Activated naive CD8-positive, alpha-beta T cell treated with anti-CD3 and anti-CD28 coated beads, Interleukin-2, amount 10 ng/mL, durations not matched to agents 7 days and 5 days (primary cell): ENCODE measurements at regions not wholly inside any gene's neighbourhood (a gene's known extent, or its start where the extent isn't known, plus 50 kb on each side); places are given as distances from the start of the nearest gene placed in this dataset.

ENCODE experiments used
- ATAC-seq: fragments of 150-1000 bp; cut with Tn5 transposase; one replicate; pipeline ENCODE4 v1.10.0; 2021; ENCODE audit warnings: low read depth, moderate library complexity
- POLR2A ChIA-PET: fragments of 350-600 bp; sonication (Branson Sonifier 250); formaldehyde crosslinking; loops from one replicate; lab custom pipeline; 2021; ENCODE audit warnings: antibody characterized with exemption; lab: Charles Lee
- DNase-seq: peaks from one replicate; pipeline ENCODE4 v3.0.0; 2021
- H3K27ac Mint-ChIP-seq: one replicate; pipeline ENCODE4 v1.8.0; 2022; ENCODE audit warnings: mild to moderate bottlenecking, mixed read lengths
- H3K27me3 Mint-ChIP-seq: one replicate; pipeline ENCODE4 v1.8.0; 2022; ENCODE audit warnings: mild to moderate bottlenecking, moderate library complexity, mixed read lengths
- H3K36me3 Mint-ChIP-seq: one replicate; pipeline ENCODE4 v1.8.0; 2021; ENCODE audit warnings: mild to moderate bottlenecking, mixed read lengths
- H3K4me1 Mint-ChIP-seq: one replicate; pipeline ENCODE4 v1.8.0; 2021; ENCODE audit warnings: mixed read lengths
- H3K4me3 Mint-ChIP-seq: one replicate; pipeline ENCODE4 v1.8.0; 2022; ENCODE audit warnings: mild to moderate bottlenecking, moderate library complexity, mixed read lengths
- H3K9me3 Mint-ChIP-seq: one replicate; pipeline ENCODE4 v1.8.0; 2021; ENCODE audit warnings: mixed read lengths

- peaks cover 3% of the 10 kb centered on the region for H3K4me1 Mint-ChIP-seq
- ATAC-seq (no peak), DNase-seq (no peak)
- H3K36me3 Mint-ChIP-seq, result no peaks in the 10 kb centered on the region
- no peaks in the 10 kb centered on the region for H3K9me3 Mint-ChIP-seq
- POLR2A ChIA-PET, result no interaction called here
- no peak overlapping the region for H3K4me3 Mint-ChIP-seq
- H3K27ac Mint-ChIP-seq, result no peak overlapping the region
- H3K27me3 Mint-ChIP-seq, result no peaks in the 10 kb centered on the region
Measured at GRCh38 chr2:10240161-10240681, 62.5 kb upstream of the HPCAL1 start.

DNA sequence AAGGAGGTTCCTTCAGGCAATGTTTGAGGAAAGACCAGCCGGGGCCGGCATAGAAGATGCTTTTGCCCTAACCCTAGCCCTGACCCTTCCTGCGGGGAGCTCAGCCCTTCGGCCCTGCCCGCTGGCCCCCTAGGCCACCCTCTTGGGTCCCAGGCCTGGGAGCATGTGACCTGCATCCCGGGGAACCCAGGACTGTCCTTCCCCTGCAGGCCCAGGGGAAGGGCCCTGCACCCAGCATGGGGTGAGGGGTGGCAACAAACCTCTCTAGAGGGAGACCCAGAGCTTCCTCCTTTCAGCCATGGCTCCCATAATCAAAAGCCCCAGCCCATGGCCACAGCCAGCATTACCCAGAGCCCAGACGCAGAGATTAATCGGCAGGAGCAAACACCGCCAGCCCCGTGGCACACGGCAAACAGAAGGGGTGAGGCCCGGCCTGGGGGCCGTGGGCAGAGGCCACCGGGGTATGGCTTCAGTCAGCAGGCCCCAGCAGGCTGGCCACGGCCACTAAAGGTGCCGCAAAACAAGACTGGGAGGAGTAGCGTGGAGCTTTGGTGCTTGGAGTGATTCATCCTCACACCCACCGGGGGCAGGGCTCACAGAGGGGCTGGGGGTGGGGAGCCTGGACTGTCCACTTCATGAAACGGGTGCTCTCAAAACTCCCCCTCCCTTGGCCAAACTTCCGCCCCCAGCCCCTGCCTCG is 61.6 kb upstream of the HPCAL1 start:
- Mint-ChIP-seq H3K27ac (no peak overlapping the region), H3K36me3 (no peaks in the 10 kb centered on the region), H3K4me1 (no peaks in the 10 kb centered on the region), H3K4me3 (no peak overlapping the region), H3K9me3 (no peaks in the 10 kb centered on the region), H3K27me3 (no peaks in the 10 kb centered on the region)
- DNase-seq (no peak), ATAC-seq (no peak)
- POLR2A ChIA-PET, result no interaction called here

DNA sequence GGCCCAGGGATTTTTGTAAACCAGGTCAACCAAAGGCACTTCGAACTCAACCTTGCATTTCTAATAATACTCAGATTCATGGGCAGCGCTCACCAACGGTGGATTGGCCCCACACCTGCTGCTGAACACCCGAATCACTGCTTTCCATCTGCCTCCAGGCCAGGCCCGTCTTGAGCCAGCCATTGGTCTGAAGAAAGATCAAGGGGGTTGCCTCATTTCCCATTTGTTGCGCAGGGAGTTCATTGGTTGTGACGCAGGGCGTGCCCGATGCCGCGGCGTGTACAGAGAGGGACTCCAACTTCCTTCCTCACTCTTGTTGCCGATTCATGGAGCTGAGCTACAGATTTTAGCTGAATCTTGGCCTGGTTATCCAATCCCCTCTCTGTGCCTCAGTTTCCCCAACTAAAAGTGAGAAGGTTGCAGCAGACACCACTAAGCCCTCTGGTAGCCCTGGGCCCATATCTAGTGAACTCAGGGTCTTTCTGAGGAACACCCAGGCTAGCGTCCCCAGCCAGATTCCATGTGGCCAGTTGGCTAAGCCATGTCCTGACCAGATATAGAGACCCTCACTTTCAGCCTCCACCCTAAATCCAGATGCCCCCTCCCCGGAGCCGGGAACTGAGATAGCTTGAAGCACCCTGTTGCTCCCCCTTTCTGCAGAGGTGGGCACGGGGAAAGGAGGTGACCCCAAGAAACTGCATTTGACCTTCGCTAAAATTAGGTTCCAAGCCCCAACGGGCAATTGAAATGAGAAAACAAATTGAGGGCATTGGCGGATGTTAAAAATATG is 60.9 kb upstream of the HPCAL1 start:
- H3K9me3 Mint-ChIP-seq, result no peaks in the 10 kb centered on the region
- no peak overlapping the region for H3K4me3 Mint-ChIP-seq
- no peaks in the 10 kb centered on the region for H3K27me3 Mint-ChIP-seq
- DNase-seq, result no peak
- POLR2A ChIA-PET, result no interaction called here
- no peak overlapping the region for H3K27ac Mint-ChIP-seq
- no peaks in the 10 kb centered on the region for H3K36me3 Mint-ChIP-seq
- no peaks in the 10 kb centered on the region for H3K4me1 Mint-ChIP-seq
- ATAC-seq, result no peak

DNA sequence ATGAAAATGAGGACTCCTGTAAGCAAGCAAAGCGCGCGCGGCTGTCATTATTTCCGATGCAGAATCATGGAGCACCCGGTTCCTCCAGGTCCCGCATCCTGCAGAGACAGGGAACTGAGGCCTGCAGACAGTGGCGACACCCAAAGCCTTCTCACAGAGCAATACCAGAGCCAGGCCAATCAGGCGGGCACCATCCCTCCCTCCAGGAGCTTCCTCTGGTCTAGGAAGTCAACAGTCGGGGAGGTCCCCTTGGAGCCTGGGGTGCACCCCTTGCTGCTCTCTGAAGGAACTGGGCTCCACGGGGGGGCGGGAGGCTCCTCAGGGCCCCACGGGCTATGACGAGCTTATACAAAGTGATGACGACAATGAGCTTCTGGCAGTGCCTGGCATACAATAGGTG is 60.3 kb upstream of the HPCAL1 start:
- DNase-seq (no peak), ATAC-seq (no peak)
- H3K4me3 Mint-ChIP-seq, result no peak overlapping the region
- no peaks in the 10 kb centered on the region for H3K36me3 Mint-ChIP-seq
- no peaks in the 10 kb centered on the region for H3K27me3 Mint-ChIP-seq
- no peak overlapping the region for H3K27ac Mint-ChIP-seq
- POLR2A ChIA-PET, result no interaction called here
- no peaks in the 10 kb centered on the region for H3K4me1 Mint-ChIP-seq
- no peaks in the 10 kb centered on the region for H3K9me3 Mint-ChIP-seq

DNA sequence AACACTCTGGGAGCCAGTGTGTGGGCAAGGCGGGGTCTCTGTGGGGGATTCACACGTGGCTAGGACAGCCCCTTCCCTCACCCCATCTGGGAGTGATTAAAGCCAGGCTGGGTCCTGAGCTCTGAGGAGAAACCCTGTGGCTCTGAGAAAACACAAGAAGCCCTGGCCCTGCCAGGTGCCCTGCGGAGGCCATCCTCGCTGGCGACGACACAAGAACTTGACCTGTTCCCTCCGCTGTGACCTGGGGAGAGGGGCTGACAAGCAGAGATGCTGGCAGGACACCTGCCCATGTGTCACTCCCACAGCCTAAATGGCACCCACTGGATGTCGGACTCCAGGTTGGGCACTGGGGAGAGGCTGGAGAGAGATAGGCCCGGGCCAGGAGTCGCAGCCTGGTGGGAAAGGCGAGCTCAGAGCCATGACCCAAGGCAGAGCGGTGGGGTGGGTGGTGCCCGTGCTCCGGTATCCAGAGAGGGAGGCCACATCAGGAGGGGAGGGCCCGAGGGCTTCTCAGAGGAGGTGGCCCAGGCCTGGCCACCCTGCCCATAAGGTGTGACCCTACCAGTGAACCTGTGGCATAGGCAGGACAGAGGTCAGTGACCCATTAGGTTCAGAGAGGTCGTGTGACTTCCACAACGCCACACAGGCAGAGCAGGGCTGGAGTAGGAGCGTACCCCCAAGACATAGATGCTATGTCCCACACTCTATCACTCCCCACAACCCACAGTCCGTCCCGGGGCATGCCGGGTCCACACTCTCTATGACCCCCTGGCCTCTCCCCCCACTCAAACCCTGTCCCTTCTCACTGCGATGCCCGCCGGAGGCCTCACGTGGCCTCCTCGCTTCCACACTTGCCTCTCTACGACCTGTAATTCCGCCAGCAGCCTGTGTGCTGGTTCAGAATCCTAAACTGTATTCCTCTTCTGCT is 59.4 kb upstream of the HPCAL1 start:
- ATAC-seq, result no peak
- no peaks in the 10 kb centered on the region for H3K27me3 Mint-ChIP-seq
- DNase-seq, result no peak
- POLR2A ChIA-PET, result no interaction called here
- H3K9me3 Mint-ChIP-seq, result no peaks in the 10 kb centered on the region
- H3K4me1 Mint-ChIP-seq, result no peaks in the 10 kb centered on the region
- no peak overlapping the region for H3K4me3 Mint-ChIP-seq
- H3K36me3 Mint-ChIP-seq, result no peaks in the 10 kb centered on the region
- no peak overlapping the region for H3K27ac Mint-ChIP-seq

GRCh38 chr2:10243926-10244270 is 58.8 kb upstream of the HPCAL1 start:
- POLR2A ChIA-PET, result no interaction called here
- no peak overlapping the region for H3K4me3 Mint-ChIP-seq

GRCh38 chr2:10245021-10245420 is 57.7 kb upstream of the HPCAL1 start:
- Mint-ChIP-seq H3K36me3 (no peaks in the 10 kb centered on the region), H3K27ac (no peak overlapping the region), H3K9me3 (peaks cover 5% of the 10 kb centered on the region), H3K4me3 (no peak overlapping the region), H3K4me1 (no peaks in the 10 kb centered on the region), H3K27me3 (peaks cover 2% of the 10 kb centered on the region)
- ATAC-seq, result no peak
- POLR2A ChIA-PET, result no interaction called here
- no peak for DNase-seq

More at GRCh38 chr2:10243926-10244270, 58.8 kb upstream of the HPCAL1 start:
- Mint-ChIP-seq H3K36me3 (no peaks in the 10 kb centered on the region), H3K9me3 (no peaks in the 10 kb centered on the region), H3K27ac (no peak overlapping the region), H3K4me1 (no peaks in the 10 kb centered on the region), H3K27me3 (no peaks in the 10 kb centered on the region)
- no peak for ATAC-seq
- no peak for DNase-seq

GRCh38 chr2:10245661-10246060 is 57.0 kb upstream of the HPCAL1 start:
- no peak overlapping the region for H3K4me3 Mint-ChIP-seq
- POLR2A ChIA-PET, result no interaction called here
- DNase-seq (no peak), ATAC-seq (no peak)
- H3K36me3 Mint-ChIP-seq, result no peaks in the 10 kb centered on the region
- peaks cover 10% of the 10 kb centered on the region for H3K9me3 Mint-ChIP-seq
- no peak overlapping the region for H3K27ac Mint-ChIP-seq
- no peaks in the 10 kb centered on the region for H3K4me1 Mint-ChIP-seq
- H3K27me3 Mint-ChIP-seq, result peaks cover 4% of the 10 kb centered on the region

GRCh38 chr2:10246370-10246769 is 56.3 kb upstream of the HPCAL1 start:
- Mint-ChIP-seq H3K4me3 (no peak overlapping the region), H3K27me3 (peaks cover 4% of the 10 kb centered on the region), H3K4me1 (no peaks in the 10 kb centered on the region), H3K36me3 (no peaks in the 10 kb centered on the region), H3K27ac (no peak overlapping the region), H3K9me3 (peaks cover 14% of the 10 kb centered on the region)
- DNase-seq (no peak), ATAC-seq (no peak)
- POLR2A ChIA-PET, result no interaction called here

DNA sequence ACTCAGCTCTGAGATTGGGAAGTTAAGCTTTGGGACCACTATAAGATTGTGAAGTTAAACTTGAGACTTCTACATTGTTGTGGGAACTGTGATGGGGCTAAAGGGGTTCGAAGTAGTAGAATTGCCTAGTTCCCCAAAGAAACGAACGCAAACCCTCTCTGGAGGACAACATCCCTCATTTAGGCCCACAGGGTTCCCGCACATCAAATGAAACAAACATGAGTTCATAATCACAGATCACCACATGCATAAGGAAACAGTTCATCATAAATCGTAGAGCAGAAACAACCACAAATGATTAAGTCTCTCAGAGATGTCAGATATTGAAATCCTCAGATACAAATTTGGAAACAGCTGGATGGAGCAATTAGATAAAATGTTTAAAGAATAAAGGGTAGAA is 55.9 kb upstream of the HPCAL1 start:
- no peak for DNase-seq
- Mint-ChIP-seq H3K27ac (no peak overlapping the region), H3K36me3 (no peaks in the 10 kb centered on the region), H3K4me1 (no peaks in the 10 kb centered on the region), H3K4me3 (no peak overlapping the region), H3K27me3 (peaks cover 6% of the 10 kb centered on the region), H3K9me3 (peaks cover 14% of the 10 kb centered on the region)
- POLR2A ChIA-PET, result no interaction called here
- no peak for ATAC-seq

DNA sequence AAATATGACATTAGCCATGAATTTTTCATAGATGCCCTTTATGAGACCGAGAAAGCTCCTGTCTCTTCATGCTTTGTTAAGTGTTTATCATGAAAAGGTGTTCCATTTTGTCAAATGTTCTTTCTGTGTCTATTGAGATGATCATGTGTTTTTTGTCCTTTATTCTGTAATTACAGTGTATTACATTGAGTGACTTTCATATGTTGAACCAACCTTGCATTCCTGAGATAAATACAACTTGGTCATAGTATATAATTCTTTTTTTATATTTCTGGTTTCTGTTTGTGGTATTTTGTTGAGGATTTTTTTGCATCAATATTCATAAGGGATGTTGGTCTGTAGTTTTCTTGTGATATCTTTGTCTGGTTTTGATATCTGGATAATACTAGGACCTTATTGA is 52.9 kb upstream of the HPCAL1 start:
- Mint-ChIP-seq H3K4me3 (no peak overlapping the region), H3K36me3 (no peaks in the 10 kb centered on the region), H3K27ac (no peak overlapping the region), H3K4me1 (peaks cover 3% of the 10 kb centered on the region), H3K9me3 (peaks cover 16% of the 10 kb centered on the region), H3K27me3 (peaks cover 10% of the 10 kb centered on the region)
- POLR2A ChIA-PET, result no interaction called here
- ATAC-seq (no peak), DNase-seq (no peak)

DNA sequence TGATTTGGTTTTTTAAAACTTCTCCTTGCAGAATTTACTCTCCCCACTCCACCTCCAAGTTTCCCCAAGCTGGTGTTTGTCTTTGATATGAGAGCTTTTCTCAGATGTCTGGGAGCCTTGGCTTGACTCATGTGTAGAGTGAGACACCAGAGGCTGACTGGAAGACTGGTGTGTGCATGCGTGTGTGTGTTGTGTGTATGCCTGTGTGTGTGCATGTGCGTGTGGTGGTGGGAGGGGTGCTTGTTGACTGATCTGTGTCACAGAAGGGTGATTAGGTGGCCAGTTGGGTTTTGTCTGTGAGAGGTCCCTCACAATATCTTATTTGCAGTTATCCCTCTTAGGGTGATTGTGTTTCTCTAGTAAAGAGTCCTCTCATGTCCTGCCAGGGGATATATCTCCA is 50.5 kb upstream of the HPCAL1 start:
- Mint-ChIP-seq H3K27me3 (peaks cover 10% of the 10 kb centered on the region), H3K27ac (no peak overlapping the region), H3K9me3 (peaks cover 16% of the 10 kb centered on the region), H3K4me3 (no peak overlapping the region), H3K4me1 (peaks cover 3% of the 10 kb centered on the region), H3K36me3 (no peaks in the 10 kb centered on the region)
- POLR2A ChIA-PET, result no interaction called here
- DNase-seq, result no peak
- no peak for ATAC-seq

DNA sequence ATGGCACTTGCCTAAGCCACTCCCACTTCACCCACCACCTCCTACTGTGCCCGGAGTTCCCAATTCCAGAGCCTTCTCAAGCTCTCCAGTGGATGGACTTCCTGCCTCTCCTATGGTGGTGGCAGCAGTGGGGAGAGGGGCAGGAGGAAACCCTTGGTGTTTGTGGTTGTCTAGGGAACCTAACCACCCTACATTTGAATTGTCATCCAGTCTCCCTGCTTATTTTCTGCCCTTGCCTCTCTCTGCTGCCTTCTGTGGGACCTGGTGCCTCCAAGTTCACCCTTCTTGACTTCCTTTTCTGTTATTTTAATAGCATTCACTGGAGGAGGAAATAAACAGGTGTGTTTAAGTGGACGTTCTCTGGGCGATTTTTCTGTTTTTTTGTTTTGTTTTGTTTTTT is 50.0 kb upstream of the HPCAL1 start:
- Mint-ChIP-seq H3K27ac (no peak overlapping the region), H3K4me3 (no peak overlapping the region), H3K9me3 (peaks cover 16% of the 10 kb centered on the region), H3K27me3 (peaks cover 10% of the 10 kb centered on the region), H3K36me3 (no peaks in the 10 kb centered on the region), H3K4me1 (peaks cover 3% of the 10 kb centered on the region)
- DNase-seq (no peak), ATAC-seq (no peak)
- POLR2A ChIA-PET, result no interaction called here
